Cardiac muscle cell (in vitro differentiated cells and primary cell): ENCODE measurements at regions not wholly inside any gene's neighbourhood (a gene's known extent, or its start where the extent isn't known, plus 50 kb on each side); places are given as distances from the start of the nearest gene placed in this dataset.

Experiments used
- DNase-seq, 2 donors: peaks; one replicate each; pipeline versions ENCODE4 v3.0.0 to v3.0.0-alpha.2; 2010 to 2017; ENCODE audit warnings: low read depth in 1 of 2, low spot score in 1 of 2
- H3K27ac ChIP-seq: fragments of 200-600 bp; sonication (generic); 2 replicates; pipeline ENCODE4 v1.5.1; 2016
- H3K27me3 ChIP-seq: fragments of 200-600 bp; sonication (generic); 2 replicates; pipeline ENCODE4 v1.6.0; 2016; ENCODE audit warnings: control low read depth
- H3K36me3 ChIP-seq: fragments of 200-600 bp; sonication (generic); 2 replicates; pipeline ENCODE4 v1.5.1; 2016; ENCODE audit warnings: control low read depth
- H3K4me1 ChIP-seq: fragments of 200-600 bp; sonication (generic); 2 replicates; pipeline ENCODE4 v1.8.1; 2017; ENCODE audit warnings: low read depth, mild to moderate bottlenecking, mixed run types
- H3K4me3 ChIP-seq: fragments of 200-600 bp; sonication (generic); 2 replicates; pipeline ENCODE4 v1.5.1; 2016; ENCODE audit warnings: mild to moderate bottlenecking
- H3K9me3 ChIP-seq: fragments of 200-600 bp; sonication (generic); 2 replicates; pipeline ENCODE4 v1.5.1; 2017; ENCODE audit warnings: low read depth, mild to moderate bottlenecking, control low read depth
- TF ChIP-seq, protein P1 (sequence below): IDR thresholded peaks from 2 replicates; pipeline ENCODE4 v1.5.1; 2012; ENCODE audit warnings: low read depth, mild to moderate bottlenecking, low read length

- H3K27me3 ChIP-seq, result no peaks in the 10 kb centered on the region
- TF ChIP-seq, protein P1, sequence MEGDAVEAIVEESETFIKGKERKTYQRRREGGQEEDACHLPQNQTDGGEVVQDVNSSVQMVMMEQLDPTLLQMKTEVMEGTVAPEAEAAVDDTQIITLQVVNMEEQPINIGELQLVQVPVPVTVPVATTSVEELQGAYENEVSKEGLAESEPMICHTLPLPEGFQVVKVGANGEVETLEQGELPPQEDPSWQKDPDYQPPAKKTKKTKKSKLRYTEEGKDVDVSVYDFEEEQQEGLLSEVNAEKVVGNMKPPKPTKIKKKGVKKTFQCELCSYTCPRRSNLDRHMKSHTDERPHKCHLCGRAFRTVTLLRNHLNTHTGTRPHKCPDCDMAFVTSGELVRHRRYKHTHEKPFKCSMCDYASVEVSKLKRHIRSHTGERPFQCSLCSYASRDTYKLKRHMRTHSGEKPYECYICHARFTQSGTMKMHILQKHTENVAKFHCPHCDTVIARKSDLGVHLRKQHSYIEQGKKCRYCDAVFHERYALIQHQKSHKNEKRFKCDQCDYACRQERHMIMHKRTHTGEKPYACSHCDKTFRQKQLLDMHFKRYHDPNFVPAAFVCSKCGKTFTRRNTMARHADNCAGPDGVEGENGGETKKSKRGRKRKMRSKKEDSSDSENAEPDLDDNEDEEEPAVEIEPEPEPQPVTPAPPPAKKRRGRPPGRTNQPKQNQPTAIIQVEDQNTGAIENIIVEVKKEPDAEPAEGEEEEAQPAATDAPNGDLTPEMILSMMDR, result no peak
- H3K4me3 ChIP-seq, result no peak overlapping the region
- no peaks in the 10 kb centered on the region for H3K36me3 ChIP-seq
- DNase-seq, result no peak
- no peak overlapping the region for H3K27ac ChIP-seq
- no peaks in the 10 kb centered on the region for H3K9me3 ChIP-seq
- H3K4me1 ChIP-seq, result no peaks in the 10 kb centered on the region
Observed at GRCh38 chr21:38675182-38675824, 130.4 kb upstream of the ETS2 start.

DNA sequence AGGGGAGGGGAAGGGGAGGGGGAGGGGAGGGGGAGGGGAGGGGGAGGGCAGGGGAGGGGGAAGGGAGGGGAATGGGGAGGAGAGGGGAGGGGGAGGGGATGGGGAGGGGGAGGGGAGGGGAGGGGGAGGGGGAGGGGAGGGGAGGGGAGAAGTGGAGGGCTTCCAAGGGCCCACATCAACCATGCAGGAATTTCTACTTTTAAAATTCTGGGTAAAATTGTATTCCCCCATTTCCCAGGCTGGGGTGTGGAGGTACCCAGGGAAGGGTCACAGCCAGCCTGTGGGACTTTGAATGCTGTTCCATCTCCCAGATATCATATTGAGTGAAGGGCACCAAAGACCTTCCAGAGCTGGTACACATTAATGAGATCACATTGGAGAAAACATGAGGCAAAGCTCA lies 126.9 kb upstream of the ETS2 start:
- Histone ChIP-seq H3K36me3 (no peaks in the 10 kb centered on the region), H3K27ac (no peak overlapping the region), H3K9me3 (no peaks in the 10 kb centered on the region), H3K4me1 (no peaks in the 10 kb centered on the region), H3K4me3 (no peak overlapping the region), H3K27me3 (no peaks in the 10 kb centered on the region)
- no peak for DNase-seq
- TF ChIP-seq, protein P1, result no peak

GRCh38 chr21:38679534-38679933 lies 126.2 kb upstream of the ETS2 start:
- Histone ChIP-seq H3K27ac (no peak overlapping the region), H3K9me3 (no peaks in the 10 kb centered on the region), H3K27me3 (no peaks in the 10 kb centered on the region), H3K36me3 (no peaks in the 10 kb centered on the region), H3K4me1 (no peaks in the 10 kb centered on the region), H3K4me3 (no peak overlapping the region)
- TF ChIP-seq, protein P1, result no peak
- DNase-seq, result peak in 1 of 2 donors; percentile 73

DNA sequence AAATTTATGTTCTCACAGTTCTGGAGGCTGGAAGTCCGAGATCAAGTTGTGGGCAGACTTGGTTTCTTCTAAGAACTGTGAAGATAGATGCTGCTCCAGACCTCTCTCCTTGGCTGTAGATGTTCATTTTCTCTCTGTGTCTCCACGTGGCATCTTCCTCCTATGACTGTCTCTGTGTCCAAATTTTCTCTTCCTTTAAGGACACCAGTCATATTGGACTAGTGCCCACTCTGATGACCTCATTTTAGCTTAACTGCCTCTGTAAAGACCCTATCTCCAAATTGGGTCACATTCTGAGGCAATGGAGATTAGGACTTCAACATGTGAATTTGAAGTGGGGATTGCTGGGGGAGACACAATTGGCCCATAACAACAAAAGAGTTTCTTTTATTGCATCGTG lies 125.3 kb upstream of the ETS2 start:
- Histone ChIP-seq H3K36me3 (no peaks in the 10 kb centered on the region), H3K27ac (no peak overlapping the region), H3K4me1 (no peaks in the 10 kb centered on the region), H3K9me3 (no peaks in the 10 kb centered on the region), H3K27me3 (no peaks in the 10 kb centered on the region), H3K4me3 (no peak overlapping the region)
- DNase-seq, result peak in 1 of 2 donors; percentile 18
- TF ChIP-seq, protein P1, result no peak

DNA sequence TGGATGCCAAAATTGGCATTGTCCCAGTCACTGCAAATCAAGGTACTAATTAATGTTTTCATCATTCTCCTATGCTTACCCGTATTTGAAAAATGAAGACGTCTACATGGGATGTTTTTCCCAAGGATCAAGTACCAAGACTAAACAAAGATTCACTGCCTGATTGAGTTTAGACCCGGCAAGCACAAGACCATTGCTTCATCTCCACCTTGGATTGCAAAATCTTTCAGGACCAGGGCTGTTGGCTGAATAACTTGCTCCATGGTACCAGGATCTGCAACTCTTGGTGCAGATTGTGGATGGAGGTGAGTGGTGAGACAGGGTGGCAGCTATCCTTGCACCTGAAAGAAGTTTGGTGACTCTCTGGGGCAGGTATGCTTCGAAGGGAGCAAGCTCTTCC lies 122.5 kb upstream of the ETS2 start:
- peak in 1 of 2 donors; percentile 60 for DNase-seq
- H3K27me3 ChIP-seq, result no peaks in the 10 kb centered on the region

More for the DNA sequence above, 122.5 kb upstream of the ETS2 start:
- H3K36me3 ChIP-seq, result no peaks in the 10 kb centered on the region
- no peaks in the 10 kb centered on the region for H3K4me1 ChIP-seq
- H3K4me3 ChIP-seq, result no peak overlapping the region
- TF ChIP-seq, protein P1, result no peak
- H3K9me3 ChIP-seq, result no peaks in the 10 kb centered on the region
- H3K27ac ChIP-seq, result no peak overlapping the region
